CD4-positive, CD25-positive, alpha-beta regulatory T cell (primary cell): ENCODE measurements at regions not wholly inside any gene's neighbourhood (a gene's known extent, or its start where the extent isn't known, plus 50 kb on each side); places are given as distances from the start of the nearest gene placed in this dataset.

ENCODE experiments used
- ATAC-seq, 2 donors: fragments of 150-1000 bp; cut with Tn5 transposase; one replicate each; pipeline ENCODE4 v1.10.0; 2021; ENCODE audit warnings: low read depth in 2 of 2, moderate number of reproducible peaks in 2 of 2, moderate library complexity in 1 of 2
- DNase-seq, 3 donors: peaks; one replicate each; pipeline versions ENCODE4 v3.0.0 to v3.0.0-alpha.2; 2012 to 2022; ENCODE audit warnings: mixed read lengths in 1 of 3
- H3K27ac ChIP-seq: one replicate; pipeline ENCODE4 v1.7.0; 2013; ENCODE audit warnings: mild to moderate bottlenecking, low read length; ENCODE audit not compliant: insufficient read depth, poor library complexity, severe bottlenecking
- H3K27me3 ChIP-seq: one replicate; pipeline ENCODE4 v1.7.0; 2013; ENCODE audit warnings: low read length; ENCODE audit not compliant: control insufficient read depth, insufficient read depth
- H3K36me3 ChIP-seq: one replicate; pipeline ENCODE4 v1.7.0; 2013; ENCODE audit warnings: mild to moderate bottlenecking, low read length, moderate library complexity; ENCODE audit not compliant: control insufficient read depth, insufficient read depth
- H3K4me1 ChIP-seq: 2 replicates; pipeline ENCODE4 v1.7.0; 2013; ENCODE audit warnings: mild to moderate bottlenecking, low read length; ENCODE audit not compliant: insufficient read depth, control insufficient read depth, poor library complexity, severe bottlenecking
- H3K4me3 ChIP-seq: one replicate; pipeline ENCODE4 v1.7.0; 2013; ENCODE audit warnings: low read depth, mild to moderate bottlenecking, low read length, moderate library complexity
- H3K9me3 ChIP-seq, 2 experiments: 1 replicate in 1 of 2; 2 replicates in 1 of 2; pipeline ENCODE4 v1.7.0; 2013; ENCODE audit warnings: low read length in 2 of 2, mild to moderate bottlenecking in 1 of 2, moderate library complexity in 1 of 2; ENCODE audit not compliant: control insufficient read depth in 2 of 2
- H3K27ac Mint-ChIP-seq, 3 donors: one replicate each; pipeline ENCODE4 v1.8.0; 2020 to 2022; ENCODE audit warnings: mild to moderate bottlenecking in 3 of 3, mixed read lengths in 3 of 3, moderate library complexity in 2 of 3
- H3K27me3 Mint-ChIP-seq: one replicate; pipeline ENCODE4 v1.8.0; 2022; ENCODE audit warnings: mild to moderate bottlenecking, mixed read lengths
- H3K36me3 Mint-ChIP-seq: one replicate; pipeline ENCODE4 v1.8.0; 2020; ENCODE audit warnings: mixed read lengths
- H3K4me1 Mint-ChIP-seq, 4 donors: one replicate each; pipeline ENCODE4 v1.8.0; 2020 to 2022; ENCODE audit warnings: mixed read lengths in 4 of 4, mild to moderate bottlenecking in 1 of 4
- H3K4me3 Mint-ChIP-seq, 4 donors: one replicate each; pipeline ENCODE4 v1.8.0; 2020 to 2022; ENCODE audit warnings: mild to moderate bottlenecking in 4 of 4, mixed read lengths in 4 of 4, moderate library complexity in 3 of 4
- H3K9me3 Mint-ChIP-seq, 7 donors: one replicate each; pipeline ENCODE4 v1.8.0; 2020 to 2022; ENCODE audit warnings: mixed read lengths in 7 of 7, mild to moderate bottlenecking in 3 of 7, moderate library complexity in 2 of 7

- Histone ChIP-seq H3K36me3 (no peaks in the 10 kb centered on the region), H3K27ac (no peak overlapping the region), H3K4me1 (peaks cover 3% of the 10 kb centered on the region), H3K9me3 (no peaks in the 10 kb centered on the region), H3K27me3 (peaks cover 22% of the 10 kb centered on the region), H3K4me3 (no peak overlapping the region)
- peaks cover 8% of the 10 kb centered on the region for H3K27me3 Mint-ChIP-seq
- H3K4me3 Mint-ChIP-seq: peak overlapping the region in 1 of 4 donors; percentile 33
- ATAC-seq (no peak), DNase-seq (no peak)
- peaks cover 0 to 2% (median 0%) of the 10 kb centered on the region in 4 donors for H3K4me1 Mint-ChIP-seq
- no peaks in the 10 kb centered on the region for H3K36me3 Mint-ChIP-seq
- H3K27ac Mint-ChIP-seq: no peak overlapping the region
- no peaks in the 10 kb centered on the region for H3K9me3 Mint-ChIP-seq
Observed at GRCh38 chr6:138571585-138572166, 72.4 kb upstream of the NHSL1 start.

DNA sequence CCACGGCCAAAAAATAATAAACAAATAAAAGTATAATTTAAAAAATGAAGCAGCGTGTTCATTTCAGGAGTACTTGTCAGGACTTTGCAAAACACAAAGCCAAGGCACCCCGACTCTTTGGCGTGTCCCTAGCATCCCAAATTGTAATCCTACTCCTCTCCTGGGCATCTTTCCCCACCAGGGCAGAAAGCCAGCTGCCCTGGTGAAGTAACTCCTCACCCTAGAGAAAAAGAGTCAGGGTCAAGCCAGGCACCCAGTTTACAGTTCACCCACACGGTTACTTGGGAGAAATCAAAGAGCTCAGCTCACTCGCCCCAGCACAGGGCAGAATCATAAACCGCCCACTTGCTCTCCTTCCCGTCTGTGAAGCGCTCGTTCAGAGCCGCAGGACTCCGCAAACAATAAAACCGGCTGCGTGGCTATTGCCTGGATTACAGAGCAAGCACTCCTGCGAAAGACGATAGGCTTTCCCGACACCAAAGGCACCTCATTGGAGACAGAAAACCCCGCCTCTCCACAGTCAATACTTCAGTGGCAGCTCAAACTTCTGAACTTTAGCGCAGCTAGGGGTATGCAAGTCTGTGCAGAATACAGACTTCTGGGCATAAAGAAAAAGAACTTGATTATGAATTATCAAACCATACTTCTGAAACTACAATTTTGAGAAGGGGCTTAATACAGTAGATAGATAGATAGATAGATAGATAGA is 73.0 kb upstream of the NHSL1 start:
- ATAC-seq (no peak), DNase-seq (no peak)
- no peaks in the 10 kb centered on the region for H3K9me3 ChIP-seq
- H3K36me3 Mint-ChIP-seq: no peaks in the 10 kb centered on the region
- no peak overlapping the region for H3K27ac ChIP-seq
- H3K27me3 Mint-ChIP-seq: peaks cover 8% of the 10 kb centered on the region
- no peaks in the 10 kb centered on the region for H3K36me3 ChIP-seq
- no peak overlapping the region for H3K27ac Mint-ChIP-seq
- peaks cover 3% of the 10 kb centered on the region for H3K4me1 ChIP-seq
- H3K4me1 Mint-ChIP-seq: peaks cover 0 to 2% (median 0%) of the 10 kb centered on the region in 4 donors
- H3K27me3 ChIP-seq: peaks cover 21% of the 10 kb centered on the region
- H3K4me3 ChIP-seq: no peak overlapping the region
- H3K4me3 Mint-ChIP-seq: peak overlapping the region in 1 of 4 donors; percentile 33
- H3K9me3 Mint-ChIP-seq: no peaks in the 10 kb centered on the region

DNA sequence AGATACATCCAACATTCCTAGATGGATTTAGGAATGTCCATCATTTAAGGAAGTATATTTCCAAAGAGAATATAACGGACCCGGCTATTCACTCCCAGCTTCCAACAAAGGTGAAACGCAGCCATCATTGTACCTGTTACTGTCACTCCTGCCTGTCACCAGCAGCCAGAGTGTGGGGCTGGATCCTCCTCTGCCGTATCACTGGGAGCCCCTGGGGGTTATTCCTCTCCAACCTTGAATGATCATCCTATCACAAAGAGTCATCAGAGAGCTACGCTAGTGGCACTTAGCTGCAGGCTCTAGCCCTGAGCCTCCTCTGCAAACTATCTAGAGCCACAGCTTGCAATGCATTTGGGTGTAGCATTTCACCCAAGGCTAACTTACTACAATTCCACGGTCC is 73.6 kb upstream of the NHSL1 start:
- Histone ChIP-seq H3K9me3 (no peaks in the 10 kb centered on the region), H3K36me3 (no peaks in the 10 kb centered on the region), H3K27me3 (peaks cover 21% of the 10 kb centered on the region), H3K27ac (no peak overlapping the region), H3K4me3 (no peak overlapping the region), H3K4me1 (peaks cover 3% of the 10 kb centered on the region)
- Mint-ChIP-seq H3K4me3 (no peak overlapping the region), H3K9me3 (no peaks in the 10 kb centered on the region), H3K36me3 (no peaks in the 10 kb centered on the region), H3K4me1 (peaks cover 0 to 2% (median 0%) of the 10 kb centered on the region in 4 donors), H3K27me3 (peaks cover 8% of the 10 kb centered on the region), H3K27ac (no peak overlapping the region)
- no peak for ATAC-seq
- DNase-seq: no peak

DNA sequence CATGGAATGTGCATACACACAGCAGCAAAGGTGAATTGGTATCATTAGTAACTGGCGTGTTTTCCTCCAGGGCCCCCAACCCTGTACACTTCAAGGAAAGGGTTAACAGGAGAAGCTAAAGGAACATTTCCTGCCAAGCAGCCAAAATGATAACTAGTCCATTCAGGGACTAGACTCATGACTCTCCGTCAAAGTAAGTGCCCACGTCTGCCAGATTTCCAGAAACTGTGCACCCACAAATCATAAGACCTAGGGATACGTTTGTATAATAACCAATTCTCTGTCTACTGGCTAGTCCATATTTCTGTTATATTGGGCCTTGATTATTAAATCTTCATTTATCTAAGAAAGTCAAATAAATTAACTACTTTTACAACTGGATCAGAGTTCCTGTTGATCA is 76.0 kb upstream of the NHSL1 start:
- ATAC-seq (no peak), DNase-seq (no peak)
- Mint-ChIP-seq H3K4me3 (no peak overlapping the region), H3K27ac (no peak overlapping the region), H3K9me3 (no peaks in the 10 kb centered on the region), H3K36me3 (no peaks in the 10 kb centered on the region), H3K27me3 (peaks cover 13% of the 10 kb centered on the region), H3K4me1 (peaks cover 0 to 2% (median 0%) of the 10 kb centered on the region in 4 donors)
- no peak overlapping the region for H3K27ac ChIP-seq
- H3K9me3 ChIP-seq: no peaks in the 10 kb centered on the region
- H3K4me3 ChIP-seq: no peak overlapping the region
- peaks cover 12% of the 10 kb centered on the region for H3K27me3 ChIP-seq
- no peaks in the 10 kb centered on the region for H3K36me3 ChIP-seq
- peaks cover 3% of the 10 kb centered on the region for H3K4me1 ChIP-seq

DNA sequence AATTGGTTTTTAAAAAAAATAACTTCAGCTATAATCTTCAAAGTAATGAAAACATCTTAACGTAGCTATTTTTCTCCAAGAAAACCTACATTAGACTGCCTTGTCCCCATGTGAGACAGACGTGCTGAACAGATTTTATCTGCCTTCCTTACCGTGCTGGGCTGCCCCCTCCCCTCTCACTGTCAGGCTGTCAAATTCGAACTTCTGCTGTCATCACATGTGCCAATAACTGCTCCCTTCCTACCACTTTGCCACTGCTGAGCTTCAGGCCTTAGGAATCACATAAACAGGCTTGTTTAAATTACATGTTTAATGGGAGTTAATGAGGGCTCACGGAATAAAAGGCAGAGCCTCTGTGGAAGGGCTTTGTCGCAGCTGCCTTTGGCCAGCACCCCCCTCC is 77.0 kb upstream of the NHSL1 start:
- Histone ChIP-seq H3K27ac (no peak overlapping the region), H3K9me3 (no peaks in the 10 kb centered on the region), H3K27me3 (peaks cover 5% of the 10 kb centered on the region), H3K36me3 (no peaks in the 10 kb centered on the region), H3K4me3 (no peak overlapping the region), H3K4me1 (peaks cover 3% of the 10 kb centered on the region)
- Mint-ChIP-seq H3K27me3 (peaks cover 13% of the 10 kb centered on the region), H3K27ac (no peak overlapping the region), H3K36me3 (no peaks in the 10 kb centered on the region), H3K4me3 (no peak overlapping the region), H3K9me3 (no peaks in the 10 kb centered on the region), H3K4me1 (peaks cover 0 to 2% (median 0%) of the 10 kb centered on the region in 4 donors)
- DNase-seq (no peak), ATAC-seq (no peak)

GRCh38 chr6:138577151-138577915 is 78.0 kb upstream of the NHSL1 start:
- H3K4me3 ChIP-seq: no peak overlapping the region
- no peak for DNase-seq
- H3K9me3 ChIP-seq: no peaks in the 10 kb centered on the region
- Mint-ChIP-seq H3K27me3 (peaks cover 13% of the 10 kb centered on the region), H3K4me1 (no peaks in the 10 kb centered on the region), H3K9me3 (no peaks in the 10 kb centered on the region), H3K27ac (no peak overlapping the region), H3K4me3 (no peak overlapping the region), H3K36me3 (no peaks in the 10 kb centered on the region)
- no peak for ATAC-seq
- H3K27ac ChIP-seq: no peak overlapping the region
- no peaks in the 10 kb centered on the region for H3K27me3 ChIP-seq
- no peaks in the 10 kb centered on the region for H3K4me1 ChIP-seq
- no peaks in the 10 kb centered on the region for H3K36me3 ChIP-seq

GRCh38 chr6:138580040-138580439 is 80.7 kb upstream of the NHSL1 start:
- DNase-seq (no peak), ATAC-seq (no peak)
- Histone ChIP-seq H3K4me3 (no peak overlapping the region), H3K27ac (no peak overlapping the region), H3K9me3 (no peaks in the 10 kb centered on the region), H3K36me3 (no peaks in the 10 kb centered on the region), H3K4me1 (no peaks in the 10 kb centered on the region), H3K27me3 (no peaks in the 10 kb centered on the region)
- Mint-ChIP-seq H3K4me3 (no peak overlapping the region), H3K27me3 (peaks cover 5% of the 10 kb centered on the region), H3K9me3 (no peaks in the 10 kb centered on the region), H3K36me3 (peaks cover 3% of the 10 kb centered on the region), H3K4me1 (no peaks in the 10 kb centered on the region), H3K27ac (no peak overlapping the region)
